HepG2 (cell line): ENCODE measurements at regions not wholly inside any gene's neighbourhood (a gene's known extent, or its start where the extent isn't known, plus 50 kb on each side); places are given as distances from the start of the nearest gene placed in this dataset.

ENCODE experiments used
- AKNA ChIP-seq: sonication (generic); formaldehyde crosslinking; IDR thresholded peaks from 2 replicates; pipeline ENCODE4 v1.4.0; 2020; ENCODE audit warnings: missing genetic modification reagents, borderline replicate concordance
- CBX5 ChIP-seq: sonication (generic); formaldehyde crosslinking; IDR thresholded peaks from 2 replicates; pipeline ENCODE4 v1.4.0; 2020; ENCODE audit warnings: missing genetic modification reagents, borderline replicate concordance
- CCDC6 ChIP-seq: sonication (generic); formaldehyde crosslinking; IDR thresholded peaks from 2 replicates; pipeline ENCODE4 v1.8.1; 2022; ENCODE audit warnings: mild to moderate bottlenecking, missing genetic modification reagents, moderate library complexity
- EZH2 ChIP-seq: conservative IDR thresholded peaks from 2 replicates; pipeline ENCODE4 v1.6.1; 2012; ENCODE audit warnings: mild to moderate bottlenecking, low read depth, low read length, moderate library complexity
- HMG20A ChIP-seq: IDR thresholded peaks from 2 replicates; pipeline ENCODE4 v1.6.1; 2016; ENCODE audit warnings: borderline replicate concordance
- PHF5A ChIP-seq: IDR thresholded peaks from one replicate; pipeline ENCODE4 v1.6.1; 2018; ENCODE audit warnings: low read depth, missing genetic modification reagents; ENCODE audit not compliant: unreplicated experiment
- PRDM10 ChIP-seq: sonication (generic); formaldehyde crosslinking; IDR thresholded peaks from 2 replicates; pipeline ENCODE4 v1.4.0; 2020; ENCODE audit warnings: low read depth, missing genetic modification reagents
- PRMT3 ChIP-seq: sonication (generic); formaldehyde crosslinking; IDR thresholded peaks from 2 replicates; pipeline ENCODE4 v1.8.1; 2022; ENCODE audit warnings: low read depth, mild to moderate bottlenecking, moderate library complexity, missing genetic modification reagents, borderline replicate concordance
- ZBED4 ChIP-seq: sonication (generic); formaldehyde crosslinking; IDR thresholded peaks from 2 replicates; pipeline ENCODE4 v1.4.0; 2020; ENCODE audit warnings: missing genetic modification reagents, borderline replicate concordance
- ZFP1 ChIP-seq: IDR thresholded peaks from 2 replicates; pipeline ENCODE4 v1.6.1; 2016
- TF ChIP-seq, protein P1 (sequence below): sonication (generic); formaldehyde crosslinking; IDR thresholded peaks from 2 replicates; pipeline ENCODE4 v1.8.0; 2022; ENCODE audit warnings: mild to moderate bottlenecking, missing genetic modification reagents; ENCODE audit not compliant: insufficient replicate concordance

DNA sequence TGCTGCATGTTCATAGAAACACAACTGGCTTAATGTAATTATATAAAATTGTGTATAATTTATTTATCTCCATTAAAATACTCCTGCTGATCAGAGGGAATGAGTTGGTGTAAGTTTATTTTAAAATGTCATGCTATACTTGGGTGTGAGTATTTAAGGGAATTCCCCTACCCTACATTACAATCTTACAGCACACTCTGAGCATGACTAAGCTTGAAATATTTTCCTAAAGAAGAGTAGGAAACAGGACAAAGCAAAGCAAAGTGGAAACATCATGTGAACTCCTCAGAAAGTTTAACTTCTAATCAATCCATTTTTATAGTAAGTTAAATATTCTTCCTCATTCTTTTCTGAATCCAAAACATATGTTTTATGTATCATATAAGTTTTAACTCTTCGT, 1271.3 kb downstream of the EFNA5 start (continued):
- TF ChIP-seq AKNA (CRISPR knock-in tag) (no peak), CBX5 (no peak), EZH2 (no peak), PRDM10 (CRISPR knock-in tag) (no peak), ZBED4 (no peak), CCDC6 (no peak), PRMT3 (CRISPR knock-in tag) (no peak), HMG20A (CRISPR knock-in tag) (no peak), PHF5A (CRISPR knock-in tag) (no peak), ZFP1 (CRISPR knock-in tag) (no peak)
- TF ChIP-seq, protein P1, sequence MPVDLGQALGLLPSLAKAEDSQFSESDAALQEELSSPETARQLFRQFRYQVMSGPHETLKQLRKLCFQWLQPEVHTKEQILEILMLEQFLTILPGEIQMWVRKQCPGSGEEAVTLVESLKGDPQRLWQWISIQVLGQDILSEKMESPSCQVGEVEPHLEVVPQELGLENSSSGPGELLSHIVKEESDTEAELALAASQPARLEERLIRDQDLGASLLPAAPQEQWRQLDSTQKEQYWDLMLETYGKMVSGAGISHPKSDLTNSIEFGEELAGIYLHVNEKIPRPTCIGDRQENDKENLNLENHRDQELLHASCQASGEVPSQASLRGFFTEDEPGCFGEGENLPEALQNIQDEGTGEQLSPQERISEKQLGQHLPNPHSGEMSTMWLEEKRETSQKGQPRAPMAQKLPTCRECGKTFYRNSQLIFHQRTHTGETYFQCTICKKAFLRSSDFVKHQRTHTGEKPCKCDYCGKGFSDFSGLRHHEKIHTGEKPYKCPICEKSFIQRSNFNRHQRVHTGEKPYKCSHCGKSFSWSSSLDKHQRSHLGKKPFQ, result no peak
